SKM-1 (cell line): ENCODE measurements at regions not wholly inside any gene's neighbourhood (a gene's known extent, or its start where the extent isn't known, plus 50 kb on each side); places are given as distances from the start of the nearest gene placed in this dataset.
"Not testable (repeated sequence)": the region's sequence is repeated elsewhere in the genome, so short reads cannot be mapped to it uniquely, and the experiment has no call there.

Source experiments
- DNase-seq: peaks from one replicate; lab custom pipeline; 2025; ENCODE audit not compliant: unreplicated experiment; lab: John Stamatoyannopoulos, UW

GRCh38 chr10:9848981-9849380 is 1168.7 kb upstream of the CELF2 start:
- DNase-seq, result no peak

- DNase-seq, result no peak
These were observed 1167.3 kb upstream of the CELF2 start for GRCh38 chr10:9850415-9850814.

- no peak for DNase-seq
These were observed 1165.9 kb upstream of the CELF2 start for GRCh38 chr10:9851808-9852207.

- no peak for DNase-seq
These were observed 1164.0 kb upstream of the CELF2 start for GRCh38 chr10:9853405-9854355.

GRCh38 chr10:9855451-9855850 is 1162.2 kb upstream of the CELF2 start:
- DNase-seq, result not testable (repeated sequence)

GRCh38 chr10:9858816-9859215 is 1158.9 kb upstream of the CELF2 start:
- no peak for DNase-seq

GRCh38 chr10:9860045-9860444 is 1157.6 kb upstream of the CELF2 start:
- no peak for DNase-seq

- no peak for DNase-seq
These were observed 1154.0 kb upstream of the CELF2 start for GRCh38 chr10:9863559-9864121.

GRCh38 chr10:9868499-9868898 is 1149.2 kb upstream of the CELF2 start:
- no peak for DNase-seq

- DNase-seq, result no peak
These were observed 1148.5 kb upstream of the CELF2 start for GRCh38 chr10:9869205-9869604.

GRCh38 chr10:9869606-9870176 is 1148.0 kb upstream of the CELF2 start:
- DNase-seq, result no peak

GRCh38 chr10:9875353-9875752 is 1142.3 kb upstream of the CELF2 start:
- no peak for DNase-seq

- DNase-seq, result no peak
These were observed 1139.7 kb upstream of the CELF2 start for GRCh38 chr10:9877978-9878377.

- DNase-seq, result no peak
These were observed 1139.3 kb upstream of the CELF2 start for GRCh38 chr10:9878383-9878782.

- no peak for DNase-seq
These were observed 1131.9 kb upstream of the CELF2 start for GRCh38 chr10:9885761-9886160.

GRCh38 chr10:9886772-9887171 is 1130.9 kb upstream of the CELF2 start:
- DNase-seq, result no peak

GRCh38 chr10:9895453-9895852 is 1122.2 kb upstream of the CELF2 start:
- no peak for DNase-seq

GRCh38 chr10:9895981-9896380 is 1121.7 kb upstream of the CELF2 start:
- DNase-seq, result no peak

GRCh38 chr10:9898633-9899395 is 1118.9 kb upstream of the CELF2 start:
- no peak for DNase-seq

- DNase-seq, result no peak
These were observed 1116.9 kb upstream of the CELF2 start for GRCh38 chr10:9900751-9901150.

- DNase-seq, result no peak
These were observed 1115.7 kb upstream of the CELF2 start for GRCh38 chr10:9901971-9902370.
